ENCODE measurements at regions not wholly inside any gene's neighbourhood (a gene's known extent, or its start where the extent isn't known, plus 50 kb on each side); places are given as distances from the start of the nearest gene placed in this dataset.

DNA sequence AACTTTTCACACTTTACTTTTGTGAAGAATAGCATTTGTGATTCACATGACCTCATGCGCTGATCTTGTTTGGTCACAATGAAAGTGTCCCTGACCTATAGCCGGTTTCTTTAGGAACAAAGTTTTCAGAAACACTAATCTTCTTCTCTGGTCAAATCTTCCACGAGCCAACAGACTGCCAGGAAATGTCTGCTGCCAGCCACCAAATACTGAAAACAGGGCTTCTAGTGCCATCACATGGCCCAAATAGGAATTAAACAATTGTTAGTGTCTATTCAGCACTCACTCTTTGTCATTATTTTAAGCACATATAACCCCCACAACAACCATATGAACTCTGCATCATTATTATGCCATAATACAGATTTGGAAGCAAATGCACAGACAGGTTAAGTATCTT, 286.5 kb upstream of the SYT4 start:
- TF ChIP-seq, protein P1, sequence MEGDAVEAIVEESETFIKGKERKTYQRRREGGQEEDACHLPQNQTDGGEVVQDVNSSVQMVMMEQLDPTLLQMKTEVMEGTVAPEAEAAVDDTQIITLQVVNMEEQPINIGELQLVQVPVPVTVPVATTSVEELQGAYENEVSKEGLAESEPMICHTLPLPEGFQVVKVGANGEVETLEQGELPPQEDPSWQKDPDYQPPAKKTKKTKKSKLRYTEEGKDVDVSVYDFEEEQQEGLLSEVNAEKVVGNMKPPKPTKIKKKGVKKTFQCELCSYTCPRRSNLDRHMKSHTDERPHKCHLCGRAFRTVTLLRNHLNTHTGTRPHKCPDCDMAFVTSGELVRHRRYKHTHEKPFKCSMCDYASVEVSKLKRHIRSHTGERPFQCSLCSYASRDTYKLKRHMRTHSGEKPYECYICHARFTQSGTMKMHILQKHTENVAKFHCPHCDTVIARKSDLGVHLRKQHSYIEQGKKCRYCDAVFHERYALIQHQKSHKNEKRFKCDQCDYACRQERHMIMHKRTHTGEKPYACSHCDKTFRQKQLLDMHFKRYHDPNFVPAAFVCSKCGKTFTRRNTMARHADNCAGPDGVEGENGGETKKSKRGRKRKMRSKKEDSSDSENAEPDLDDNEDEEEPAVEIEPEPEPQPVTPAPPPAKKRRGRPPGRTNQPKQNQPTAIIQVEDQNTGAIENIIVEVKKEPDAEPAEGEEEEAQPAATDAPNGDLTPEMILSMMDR (IDR thresholded peaks at IDR 0.05): peak; percentile 46
- ATAC-seq: peak in 1 of 2 donors; percentile 58
- H3K4me3 ChIP-seq: no peak overlapping the region

DNA sequence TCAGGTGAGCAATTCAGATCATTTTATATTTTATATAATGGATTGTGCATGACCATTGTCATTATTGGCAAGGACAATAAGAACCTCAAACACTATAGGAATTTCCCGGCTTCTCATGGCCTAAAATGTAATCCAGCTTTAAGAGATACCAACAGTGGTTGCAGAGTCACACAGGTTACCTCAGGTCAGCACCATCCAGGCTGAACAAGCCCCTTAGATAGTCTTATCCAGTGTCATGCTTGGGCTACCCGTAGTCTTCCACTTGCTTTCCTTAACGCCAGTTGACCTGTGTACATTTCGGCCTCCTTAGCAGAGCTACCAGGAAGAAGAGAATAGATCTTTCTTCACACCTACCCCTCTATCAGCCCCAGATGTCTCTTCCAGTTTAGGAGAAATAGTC, 293.3 kb upstream of the SYT4 start:
- Histone ChIP-seq H3K4me3 (no peak overlapping the region), H3K4me1 (no peaks in the 10 kb centered on the region), H3K9me3 (no peaks in the 10 kb centered on the region), H3K27me3 (ENCODE audit: low read depth) (no peaks in the 10 kb centered on the region), H3K27ac (no peak overlapping the region), H3K36me3 (no peaks in the 10 kb centered on the region)
- intact Hi-C loops (cut with DNase I): no loop called here
- DNase-seq (no peak), ATAC-seq (no peak)
- TF ChIP-seq, protein P1 (IDR thresholded peaks at IDR 0.05): no peak

More for the DNA sequence above, 286.5 kb upstream of the SYT4 start:
- Histone ChIP-seq H3K9me3 (no peaks in the 10 kb centered on the region), H3K36me3 (no peaks in the 10 kb centered on the region), H3K27ac (no peak overlapping the region), H3K4me1 (no peaks in the 10 kb centered on the region), H3K27me3 (ENCODE audit: low read depth) (no peaks in the 10 kb centered on the region)
- intact Hi-C loops (cut with DNase I): no loop called here
- no peak for DNase-seq

DNA sequence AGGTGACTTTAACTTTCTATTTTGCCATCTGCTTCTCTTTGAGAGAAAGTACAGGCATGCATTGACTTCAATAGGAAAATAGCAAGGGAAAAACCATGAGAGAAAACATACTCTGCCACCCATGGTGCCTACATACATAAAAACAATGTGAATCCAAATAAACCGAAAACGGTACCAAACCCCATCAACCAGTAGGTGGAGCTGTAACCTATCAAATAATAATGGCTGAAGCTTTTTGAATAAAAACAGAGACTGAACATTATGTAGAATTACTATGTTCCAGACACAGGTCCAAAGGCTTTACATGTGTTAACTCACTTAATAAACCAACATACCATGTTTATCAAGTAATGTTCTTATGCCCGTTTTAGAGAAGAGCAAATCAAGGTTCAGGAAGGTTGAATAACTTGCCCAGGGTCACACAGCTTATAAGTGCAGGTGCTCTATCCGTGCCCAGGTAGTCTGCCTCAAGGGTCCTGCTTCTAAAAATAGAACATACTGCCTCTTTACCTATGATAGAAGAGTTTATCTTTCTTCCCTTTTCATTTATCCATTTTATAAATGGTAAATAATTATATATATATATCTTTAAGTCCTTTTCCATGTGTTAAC, 293.9 kb upstream of the SYT4 start:
- TF ChIP-seq, protein P1 (IDR thresholded peaks at IDR 0.05): peak; percentile 76
- Histone ChIP-seq H3K9me3 (no peaks in the 10 kb centered on the region), H3K4me3 (no peak overlapping the region), H3K4me1 (no peaks in the 10 kb centered on the region), H3K27ac (no peak overlapping the region), H3K27me3 (ENCODE audit: low read depth) (no peaks in the 10 kb centered on the region), H3K36me3 (no peaks in the 10 kb centered on the region)
- DNase-seq (no peak), ATAC-seq (peak in 1 of 2 donors; percentile 54)
- intact Hi-C loops (cut with DNase I): no loop called here

DNA sequence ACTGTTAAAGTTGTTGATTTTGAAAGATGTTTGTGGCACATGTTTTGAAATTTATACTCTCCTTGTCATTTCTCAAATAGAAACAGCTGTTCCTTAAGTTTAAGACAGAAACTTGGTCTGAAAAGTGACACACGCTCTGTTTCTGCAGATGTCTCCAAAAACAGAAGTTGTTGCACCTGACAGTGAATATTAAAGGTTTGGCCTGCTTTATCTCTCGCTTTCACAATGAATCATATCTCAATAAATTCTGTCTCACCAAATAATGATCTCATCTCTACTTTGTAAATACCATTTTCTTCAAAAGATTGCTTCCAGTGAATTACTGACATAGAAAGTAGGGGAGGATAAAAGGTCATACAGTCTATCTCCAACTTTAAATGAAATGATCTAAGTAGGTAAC, 294.9 kb upstream of the SYT4 start:
- Histone ChIP-seq H3K4me1 (no peaks in the 10 kb centered on the region), H3K4me3 (no peak overlapping the region), H3K9me3 (no peaks in the 10 kb centered on the region), H3K27me3 (ENCODE audit: low read depth) (no peaks in the 10 kb centered on the region), H3K27ac (no peak overlapping the region), H3K36me3 (no peaks in the 10 kb centered on the region)
- DNase-seq (no peak), ATAC-seq (no peak)
- TF ChIP-seq, protein P1 (IDR thresholded peaks at IDR 0.05): no peak
- intact Hi-C loops (cut with DNase I): no loop called here

DNA sequence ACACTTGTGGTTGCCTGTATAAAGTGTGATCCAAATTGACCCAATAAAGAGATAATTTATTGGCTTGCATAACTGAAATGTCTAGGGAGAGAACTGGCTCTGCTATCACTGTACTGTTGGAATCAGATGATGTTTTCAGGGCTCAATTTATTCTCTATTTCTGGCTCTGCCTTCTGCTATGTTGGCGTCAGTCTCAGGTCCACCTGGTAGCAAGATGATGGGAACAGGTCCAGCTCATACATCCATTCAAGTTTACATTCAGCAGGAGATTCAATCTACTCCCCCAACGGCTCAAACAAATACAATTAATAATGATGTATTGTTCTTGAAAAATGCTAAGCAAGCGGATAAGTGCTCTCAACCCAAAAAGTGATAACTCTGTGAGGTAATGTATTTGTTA, 297.7 kb upstream of the SYT4 start:
- no peaks in the 10 kb centered on the region for H3K27me3 ChIP-seq (ENCODE audit: low read depth)
- DNase-seq (no peak), ATAC-seq (no peak)
- TF ChIP-seq, protein P1 (IDR thresholded peaks at IDR 0.05): no peak
- H3K4me1 ChIP-seq: no peaks in the 10 kb centered on the region
- no peak overlapping the region for H3K27ac ChIP-seq
- H3K36me3 ChIP-seq: no peaks in the 10 kb centered on the region
- no peak overlapping the region for H3K4me3 ChIP-seq
- intact Hi-C loops (cut with DNase I): no loop called here
- no peaks in the 10 kb centered on the region for H3K9me3 ChIP-seq

Measured in lower lobe of right lung (tissue), 2 donors.